GM18909 (cell line): ENCODE measurements at regions not wholly inside any gene's neighbourhood (a gene's known extent, or its start where the extent isn't known, plus 50 kb on each side); places are given as distances from the start of the nearest gene placed in this dataset.
A peak's percentile ranks its signal among the peaks of the same experiment; 100 is the strongest.
"Not testable (repeated sequence)": the region's sequence is repeated elsewhere in the genome, so short reads cannot be mapped to it uniquely, and the experiment has no call there.

Source experiments
- ATAC-seq: cut with Tn5 transposase; IDR thresholded peaks from one replicate; pipeline ENCODE4 v1.9.1; 2021; ENCODE audit warnings: mild to moderate bottlenecking; ENCODE audit not compliant: unreplicated experiment, poor library complexity

GRCh38 chr13:95387733-95388207, 86.5 kb upstream of the ABCC4 start:
- ATAC-seq: no peak

GRCh38 chr13:95388420-95389079, 87.3 kb upstream of the ABCC4 start:
- ATAC-seq: peak; percentile 53

- ATAC-seq: no peak
Observed at GRCh38 chr13:95391362-95391761, 90.1 kb upstream of the ABCC4 start.

GRCh38 chr13:95391785-95392184, 90.5 kb upstream of the ABCC4 start:
- ATAC-seq: no peak

- ATAC-seq: no peak
Observed at GRCh38 chr13:95392597-95392996, 91.3 kb upstream of the ABCC4 start.

- ATAC-seq: peak; percentile 26
Observed at GRCh38 chr13:95403349-95404140, 102.3 kb upstream of the ABCC4 start.

- ATAC-seq: peak; percentile 91
Observed at GRCh38 chr13:95404141-95404882, 103.1 kb upstream of the ABCC4 start.

GRCh38 chr13:95406176-95406575, 104.9 kb upstream of the ABCC4 start:
- ATAC-seq: no peak

GRCh38 chr13:95411428-95412040, 110.3 kb upstream of the ABCC4 start:
- no peak for ATAC-seq

GRCh38 chr13:95418946-95419345, 117.7 kb upstream of the ABCC4 start:
- no peak for ATAC-seq

GRCh38 chr13:95420501-95420900, 119.2 kb upstream of the ABCC4 start:
- no peak for ATAC-seq

GRCh38 chr13:95426631-95427030, 125.4 kb upstream of the ABCC4 start:
- ATAC-seq: no peak

- ATAC-seq: not testable (repeated sequence)
Observed at GRCh38 chr13:95430525-95430924, 122.0 kb upstream of the CLDN10 start.

- no peak for ATAC-seq
Observed at GRCh38 chr13:95432141-95432540, 120.4 kb upstream of the CLDN10 start.

GRCh38 chr13:95433537-95433936, 119.0 kb upstream of the CLDN10 start:
- no peak for ATAC-seq

- no peak for ATAC-seq
Observed at GRCh38 chr13:95434111-95434510, 118.4 kb upstream of the CLDN10 start.

- ATAC-seq: no peak
Observed at GRCh38 chr13:95437561-95437960, 115.0 kb upstream of the CLDN10 start.

- ATAC-seq: no peak
Observed at GRCh38 chr13:95438297-95438696, 114.2 kb upstream of the CLDN10 start.

GRCh38 chr13:95440441-95441088, 112.0 kb upstream of the CLDN10 start:
- no peak for ATAC-seq

GRCh38 chr13:95441326-95441725, 111.2 kb upstream of the CLDN10 start:
- ATAC-seq: no peak
